Activated T-cell treated with anti-CD3 and anti-CD28 coated beads for 48 hours (primary cell): ENCODE measurements at regions not wholly inside any gene's neighbourhood (a gene's known extent, or its start where the extent isn't known, plus 50 kb on each side); places are given as distances from the start of the nearest gene placed in this dataset.

Source experiments
- DNase-seq: peaks from one replicate; pipeline ENCODE4 v3.0.0-alpha.2; 2020; ENCODE audit warnings: low read depth

DNA sequence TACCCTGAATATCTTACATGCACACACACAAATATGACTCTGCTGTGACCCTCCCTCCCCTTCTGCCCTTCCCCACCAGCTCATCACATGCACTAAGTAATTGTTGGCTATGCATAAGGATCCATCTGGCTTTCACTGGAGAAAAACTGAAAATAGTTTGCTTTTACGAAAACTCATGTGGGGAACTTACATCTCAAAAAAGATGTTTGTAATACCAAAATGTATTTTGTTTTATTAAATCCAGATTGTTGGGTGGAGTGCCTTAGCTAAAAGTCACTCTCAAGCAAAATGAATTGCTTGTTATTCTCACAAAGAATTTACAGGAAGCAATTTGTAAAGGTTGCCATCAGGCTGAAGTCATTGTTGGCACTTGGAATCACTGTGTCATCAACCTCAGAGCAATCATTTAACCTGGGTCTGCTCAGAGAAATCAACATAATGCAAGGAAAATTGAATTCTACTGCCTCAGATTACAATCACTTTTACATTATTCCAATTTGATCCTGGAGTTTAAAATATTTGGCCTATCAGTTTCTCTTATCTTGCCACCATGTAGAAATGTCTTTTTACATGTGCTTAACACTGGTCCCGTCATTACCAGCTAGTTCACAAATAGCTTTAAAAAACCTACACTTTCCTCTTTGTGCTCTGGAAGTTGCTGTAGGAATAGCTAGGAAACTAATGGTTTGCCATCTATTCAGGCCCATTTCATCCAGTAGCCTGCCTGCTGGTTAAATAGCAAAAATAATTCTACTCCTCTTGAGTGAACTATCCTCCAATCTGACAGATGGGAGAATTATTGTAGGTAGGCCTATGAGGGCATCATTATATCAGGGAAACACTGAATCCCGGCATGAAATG, 90.3 kb upstream of the TMEM17 start:
- no peak for DNase-seq

DNA sequence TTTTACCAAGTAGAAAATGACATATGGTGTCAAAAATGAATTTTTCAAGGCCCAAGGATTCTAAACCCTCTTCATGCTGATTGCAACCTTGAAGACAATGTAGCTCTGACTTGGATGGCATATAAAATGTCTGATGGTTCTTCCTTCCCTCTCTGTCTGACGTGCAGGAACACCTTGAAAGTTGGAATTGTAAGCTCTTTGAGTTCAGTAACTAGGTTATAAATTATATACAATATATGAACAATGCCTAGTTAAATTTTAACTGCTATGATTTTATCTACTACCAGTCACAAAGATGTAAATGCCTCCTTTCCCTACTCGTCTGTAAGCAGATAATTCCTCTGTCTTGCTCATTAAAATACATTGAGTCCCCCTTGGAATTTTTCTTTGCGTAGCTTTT, 89.5 kb upstream of the TMEM17 start:
- DNase-seq, result no peak

DNA sequence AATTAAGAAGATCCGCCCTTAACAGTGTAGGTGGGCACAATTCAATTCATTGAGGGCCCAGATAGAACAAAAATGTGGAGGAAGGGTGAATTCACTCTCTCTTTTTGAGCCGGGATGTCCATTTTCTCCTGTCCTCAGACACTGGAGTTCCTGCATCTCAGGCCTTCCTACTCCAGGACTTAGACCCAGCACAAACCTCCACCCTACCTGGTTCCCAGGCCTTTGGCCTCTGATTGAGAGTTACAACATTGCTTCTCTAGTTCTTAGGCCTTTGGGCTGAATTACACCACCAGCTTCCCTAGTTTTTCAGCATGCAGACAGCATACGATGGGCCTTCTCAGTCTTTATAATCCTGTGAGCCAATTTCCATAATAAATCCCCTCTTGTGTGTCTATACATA, 87.8 kb upstream of the TMEM17 start:
- no peak for DNase-seq

DNA sequence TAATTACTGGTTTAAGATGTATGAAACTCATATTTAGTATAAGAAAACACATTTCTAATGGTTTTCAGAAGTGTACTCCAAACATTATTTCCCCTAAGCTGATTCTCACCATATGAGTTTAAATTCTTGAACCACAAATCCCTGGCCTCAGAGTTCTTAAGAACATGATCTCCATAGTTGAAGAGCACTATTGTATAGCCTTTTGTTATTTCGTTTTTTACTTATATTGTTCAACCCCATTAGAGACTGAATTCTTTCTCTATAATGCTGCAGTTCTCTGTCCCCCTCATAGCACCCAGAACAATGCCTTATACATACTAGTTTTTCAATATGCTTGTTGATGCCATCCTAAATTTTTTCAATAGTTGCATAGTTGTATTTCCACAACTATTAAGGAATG, 85.5 kb upstream of the TMEM17 start:
- DNase-seq, result no peak

DNA sequence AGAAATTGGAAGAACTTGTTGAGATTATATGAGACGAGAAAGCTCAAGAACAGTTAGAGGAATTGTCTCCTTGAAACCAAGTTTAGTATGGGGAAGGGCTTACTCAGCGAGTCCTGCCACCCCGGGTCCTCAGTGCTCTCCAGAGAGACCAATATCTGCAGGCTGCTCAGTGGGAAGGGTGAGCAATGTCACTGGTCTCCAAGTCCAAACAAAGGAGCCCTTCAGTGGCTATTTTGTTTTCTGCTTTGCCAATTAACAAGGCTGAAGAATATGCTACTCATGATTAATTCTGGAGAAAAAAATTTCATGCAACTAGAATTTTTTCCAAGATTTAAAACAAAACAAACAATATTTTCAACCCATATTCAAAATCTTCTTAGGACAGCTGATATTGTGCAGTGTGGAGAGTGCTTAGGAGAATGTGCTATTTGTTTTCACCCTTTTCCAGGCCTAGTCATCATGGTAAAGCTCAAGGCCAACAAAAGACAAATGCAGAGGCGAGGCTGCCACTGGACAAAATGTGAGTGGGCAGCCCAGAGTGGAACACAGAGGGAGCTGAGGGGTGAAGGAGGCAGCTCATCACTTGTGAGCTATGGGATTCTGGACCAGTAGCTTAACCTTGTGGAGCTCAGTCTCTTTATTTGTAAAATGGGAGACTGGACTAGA, 83.8 kb upstream of the TMEM17 start:
- no peak for DNase-seq

DNA sequence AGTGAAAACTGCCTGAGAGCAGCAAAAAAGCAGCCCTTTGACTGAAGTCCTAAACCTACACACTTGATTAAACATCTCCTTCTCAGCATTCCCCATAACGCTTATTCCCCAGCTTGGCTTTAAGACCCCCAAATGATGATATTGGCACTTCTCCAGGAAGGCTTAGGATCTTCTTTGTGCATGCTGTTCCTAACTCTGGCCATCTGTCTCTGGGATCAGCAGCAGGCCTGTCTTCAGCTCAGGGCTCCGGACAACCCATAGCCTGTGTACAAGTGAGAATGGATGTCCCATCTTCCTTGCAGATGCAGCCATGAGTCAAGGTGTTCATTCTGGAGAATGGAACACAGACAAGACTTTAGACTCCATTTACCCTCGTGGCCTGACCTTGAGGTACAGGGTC, 81.6 kb upstream of the TMEM17 start:
- no peak for DNase-seq

DNA sequence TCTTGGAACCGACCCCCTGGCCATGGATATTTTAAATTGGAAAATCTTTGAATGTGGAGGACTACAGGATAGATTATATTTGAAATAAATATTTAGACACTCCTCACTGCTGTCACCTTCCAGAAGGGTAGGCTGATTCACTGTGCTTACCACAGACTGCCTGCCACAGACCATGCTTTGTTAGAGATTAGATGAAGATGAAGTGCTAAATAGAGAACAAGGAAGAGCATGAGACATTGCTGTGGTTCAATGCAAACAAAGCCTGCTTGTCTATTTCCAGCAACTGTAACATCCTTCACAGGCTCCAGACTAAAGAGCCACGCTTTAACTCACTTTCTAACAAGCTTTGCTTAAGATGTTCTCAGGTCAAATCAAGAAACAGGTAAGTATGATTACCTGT, 81.0 kb upstream of the TMEM17 start:
- no peak for DNase-seq

DNA sequence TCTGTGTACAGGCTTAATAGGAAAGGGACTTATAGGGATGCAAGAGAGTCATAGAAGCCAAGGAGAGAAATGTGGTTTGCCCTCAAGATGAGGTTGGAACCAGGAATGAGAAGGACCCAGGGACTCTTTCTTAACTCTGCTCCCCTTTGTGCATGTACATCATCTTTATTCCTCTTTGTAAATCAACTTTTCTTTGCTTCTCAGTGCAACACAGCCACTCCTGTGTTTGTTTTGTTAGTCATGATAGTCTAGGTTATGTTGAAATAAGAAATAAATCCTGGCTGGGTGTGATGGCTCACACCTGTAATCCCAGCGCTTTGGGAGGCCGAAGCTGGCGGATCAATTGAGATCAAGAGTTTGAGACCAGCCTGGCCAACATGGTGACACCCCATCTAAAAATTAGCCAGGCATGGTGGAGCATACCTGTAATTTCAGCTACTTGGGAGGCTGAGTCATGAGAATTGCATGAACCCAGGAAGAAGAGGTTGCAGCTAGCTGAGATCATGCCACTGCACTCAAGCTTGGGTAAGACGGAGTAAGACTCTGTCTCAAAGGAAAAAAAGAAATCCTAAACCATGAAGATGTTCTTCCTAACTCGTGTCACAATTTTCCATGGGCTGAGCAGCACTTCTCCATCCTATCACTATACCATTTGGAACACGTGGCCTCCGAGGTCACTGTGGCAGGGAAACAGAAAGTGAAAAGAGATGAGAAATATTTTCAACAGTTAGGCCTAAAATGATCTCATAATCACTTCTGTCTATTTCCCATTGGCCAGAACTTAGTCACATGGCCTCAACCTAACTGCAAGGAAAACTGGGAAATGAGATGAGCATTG, 73.0 kb upstream of the TMEM17 start:
- DNase-seq, result no peak

DNA sequence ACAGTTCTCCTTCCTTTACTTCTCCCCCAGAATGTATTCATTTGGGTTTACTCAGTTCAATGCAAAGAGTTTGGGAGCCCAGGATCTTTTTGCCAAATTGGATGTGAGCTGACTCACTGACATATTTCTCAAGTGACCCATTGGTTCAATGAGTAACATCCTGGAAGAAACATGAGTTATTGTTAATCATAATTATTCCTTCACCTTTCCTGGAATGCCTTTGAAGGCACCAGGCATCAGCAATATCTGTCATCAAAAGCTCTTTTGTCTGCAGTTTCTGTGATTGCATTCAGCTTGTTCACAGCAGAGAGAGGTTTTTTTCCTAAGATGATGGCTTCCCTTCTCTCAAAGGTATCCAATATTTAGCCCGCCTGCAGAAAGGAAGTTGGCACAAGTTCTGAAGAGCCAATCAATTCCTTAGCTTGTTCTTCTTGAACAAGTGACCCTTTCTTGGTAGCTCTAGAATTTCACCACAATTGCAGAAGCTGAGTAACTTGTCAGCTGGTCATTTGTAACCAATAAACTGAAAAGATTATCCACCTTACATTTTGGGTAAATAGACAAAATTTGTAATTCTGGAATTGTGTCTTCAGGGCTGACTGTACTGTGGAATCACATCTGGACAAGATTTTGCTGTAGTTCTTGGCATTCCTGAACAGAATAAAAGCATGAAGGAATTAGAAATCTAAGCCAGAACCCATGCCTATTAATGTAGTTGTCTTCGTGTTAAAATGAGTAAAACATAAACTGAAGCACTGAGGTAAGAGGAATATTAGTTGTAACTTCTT, 72.2 kb upstream of the TMEM17 start:
- no peak for DNase-seq

DNA sequence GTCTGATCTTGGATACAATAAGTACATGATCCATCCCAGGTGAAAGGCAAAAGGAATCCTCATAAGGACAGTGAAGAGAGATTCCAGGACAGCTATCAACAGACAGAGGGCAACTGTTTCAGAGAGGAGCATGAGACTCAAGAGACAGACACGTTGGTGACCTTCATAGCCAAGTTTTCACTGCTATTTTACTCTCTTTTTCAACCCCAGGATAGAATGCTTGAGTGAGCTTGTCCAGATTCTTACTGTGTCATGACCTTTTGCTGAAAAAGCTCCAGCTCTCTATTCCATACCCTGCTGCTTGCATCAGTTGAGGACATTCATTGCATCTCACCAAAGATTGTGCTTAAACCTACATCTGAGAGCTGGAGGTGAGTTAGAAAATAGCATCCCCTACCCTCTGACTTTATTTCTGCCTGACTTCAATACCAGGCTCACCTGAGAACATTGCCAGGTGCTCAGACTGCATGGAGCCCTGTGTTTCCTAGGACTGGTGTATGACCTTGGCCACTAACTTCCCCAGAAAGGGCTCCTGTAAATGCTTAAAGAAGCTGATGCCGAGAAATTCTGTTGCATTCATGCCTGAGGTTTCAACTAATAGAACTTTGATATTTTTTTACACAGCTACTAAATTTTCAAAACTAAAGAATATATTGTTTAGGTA, 70.4 kb upstream of the TMEM17 start:
- DNase-seq, result no peak

DNA sequence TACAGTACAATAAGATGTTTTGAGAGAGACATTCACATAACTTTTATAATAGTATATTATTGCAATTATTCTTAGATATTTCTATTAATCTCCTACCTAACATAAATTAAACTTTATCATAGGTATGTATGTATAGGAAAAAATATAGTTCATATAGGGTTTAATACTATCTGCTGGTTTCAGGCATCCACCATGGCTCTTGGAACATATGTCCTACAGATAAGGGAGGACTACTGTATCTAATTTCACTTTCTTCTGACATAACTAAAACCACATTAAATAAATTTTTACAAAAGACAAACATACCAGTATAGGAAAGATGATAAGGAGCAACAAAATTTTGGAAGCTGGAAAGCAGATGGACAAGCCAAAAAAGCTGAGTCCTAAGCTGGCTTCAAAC, 67.9 kb upstream of the TMEM17 start:
- DNase-seq, result no peak

DNA sequence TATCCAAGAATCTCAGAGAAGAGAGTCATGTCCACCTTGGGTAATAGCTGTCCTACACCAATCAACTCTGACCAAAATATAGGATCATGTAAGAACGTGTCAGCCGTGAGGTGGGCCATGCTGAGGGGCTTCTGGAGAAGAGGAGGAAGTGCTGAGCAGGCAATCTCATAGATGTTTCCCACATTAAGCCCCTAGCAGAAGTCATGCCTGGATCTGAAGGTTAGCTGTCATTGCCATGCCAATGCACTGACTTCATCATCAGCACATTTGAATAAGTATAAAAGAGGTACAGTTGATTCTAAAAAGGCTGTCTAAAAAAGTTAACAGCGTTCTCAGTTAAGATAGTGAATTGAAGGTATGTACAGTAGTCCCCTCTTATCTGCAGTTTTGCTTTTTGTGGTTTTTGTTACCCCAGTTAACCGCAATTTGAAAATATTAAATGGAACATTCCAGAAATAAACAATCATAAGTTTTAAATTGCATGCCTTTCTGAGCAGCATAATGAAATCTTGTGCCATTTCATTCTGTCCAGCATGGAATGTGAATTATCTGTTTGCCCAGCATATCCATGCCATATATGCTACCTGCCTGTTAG, 67.2 kb upstream of the TMEM17 start:
- no peak for DNase-seq

DNA sequence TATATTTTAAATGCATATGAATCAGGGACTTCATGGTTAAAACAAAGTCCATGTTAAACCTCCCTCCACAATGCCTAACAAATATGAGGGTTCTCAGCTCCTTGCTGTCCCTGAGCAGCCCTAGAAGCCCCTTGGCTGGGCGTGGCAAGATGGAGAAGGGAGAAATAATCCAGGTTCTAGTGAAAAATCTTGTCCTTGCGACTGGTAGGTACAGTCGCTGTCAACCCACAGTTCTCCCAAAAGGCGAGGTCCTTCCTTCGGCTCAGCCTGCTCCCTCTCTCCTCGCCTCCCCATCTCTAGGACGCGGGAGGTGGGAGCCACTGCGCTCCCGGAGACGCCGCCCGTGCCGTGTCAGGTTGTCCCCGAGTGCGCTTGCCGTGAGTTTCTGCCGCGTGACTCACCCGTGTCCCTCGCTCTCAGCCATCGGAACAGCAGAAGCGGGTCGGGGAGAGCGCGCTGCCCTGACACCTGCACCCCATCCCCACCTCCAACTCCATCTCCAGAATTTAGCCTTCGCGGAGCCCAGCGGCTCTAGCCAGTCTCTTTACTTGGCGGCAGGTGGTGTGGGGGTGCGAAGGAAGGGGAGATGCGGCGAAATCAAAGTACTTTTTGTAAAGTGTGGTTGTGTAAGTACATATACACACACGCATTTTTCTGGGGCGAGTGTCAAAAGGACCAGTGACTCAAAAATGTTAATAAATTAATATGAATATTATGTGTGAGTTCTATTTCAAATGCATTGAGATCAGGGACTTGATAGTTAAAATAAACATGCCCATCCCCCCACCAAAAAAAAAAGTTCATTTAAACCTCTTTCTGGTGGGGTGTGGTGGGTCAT, 65.1 kb upstream of the TMEM17 start:
- DNase-seq, result peak; percentile 1

DNA sequence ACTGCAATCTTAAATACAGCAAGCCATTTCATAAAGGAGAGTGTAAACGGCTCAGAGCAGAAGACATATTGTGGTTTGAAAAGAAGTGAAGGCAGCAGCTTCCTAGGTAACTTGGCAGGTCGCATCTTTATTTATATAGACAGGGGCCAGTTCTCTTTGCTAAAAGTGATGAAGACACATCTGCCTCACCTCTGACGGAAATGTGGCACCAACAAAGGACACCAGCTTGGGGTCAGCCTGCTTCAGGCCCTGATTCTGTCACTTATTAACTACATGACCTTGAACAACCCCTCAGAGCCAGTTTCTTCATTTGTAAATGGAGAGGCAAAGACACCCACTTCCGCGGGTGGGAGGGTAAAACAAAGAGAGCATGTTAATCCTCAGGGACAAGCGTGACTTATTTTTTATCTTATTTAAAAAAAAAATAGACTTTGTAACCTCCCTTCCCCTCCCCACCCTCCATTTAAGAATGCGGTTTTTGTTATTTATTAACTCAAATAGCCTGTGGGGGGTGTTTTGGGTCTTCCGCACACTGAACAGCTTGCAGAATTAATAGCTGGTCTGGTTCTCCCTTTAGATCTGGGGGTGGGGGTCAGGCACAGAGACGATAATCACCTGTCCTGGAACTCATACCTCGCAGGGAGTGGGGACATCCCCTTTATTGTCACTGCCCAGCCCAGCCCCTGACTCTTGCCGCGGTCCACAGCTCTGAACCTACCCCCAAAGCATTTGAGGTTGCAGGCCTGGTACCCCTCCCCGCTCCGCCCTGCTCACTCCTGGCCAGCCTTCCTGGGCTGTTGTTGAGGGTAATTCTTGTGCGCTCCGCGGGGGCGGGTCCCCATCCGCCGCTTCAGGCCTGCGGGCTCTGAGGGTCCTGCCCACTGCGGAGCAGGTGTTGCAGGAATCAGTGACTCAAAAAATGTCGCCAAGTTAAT, 64.2 kb upstream of the TMEM17 start:
- no peak for DNase-seq

DNA sequence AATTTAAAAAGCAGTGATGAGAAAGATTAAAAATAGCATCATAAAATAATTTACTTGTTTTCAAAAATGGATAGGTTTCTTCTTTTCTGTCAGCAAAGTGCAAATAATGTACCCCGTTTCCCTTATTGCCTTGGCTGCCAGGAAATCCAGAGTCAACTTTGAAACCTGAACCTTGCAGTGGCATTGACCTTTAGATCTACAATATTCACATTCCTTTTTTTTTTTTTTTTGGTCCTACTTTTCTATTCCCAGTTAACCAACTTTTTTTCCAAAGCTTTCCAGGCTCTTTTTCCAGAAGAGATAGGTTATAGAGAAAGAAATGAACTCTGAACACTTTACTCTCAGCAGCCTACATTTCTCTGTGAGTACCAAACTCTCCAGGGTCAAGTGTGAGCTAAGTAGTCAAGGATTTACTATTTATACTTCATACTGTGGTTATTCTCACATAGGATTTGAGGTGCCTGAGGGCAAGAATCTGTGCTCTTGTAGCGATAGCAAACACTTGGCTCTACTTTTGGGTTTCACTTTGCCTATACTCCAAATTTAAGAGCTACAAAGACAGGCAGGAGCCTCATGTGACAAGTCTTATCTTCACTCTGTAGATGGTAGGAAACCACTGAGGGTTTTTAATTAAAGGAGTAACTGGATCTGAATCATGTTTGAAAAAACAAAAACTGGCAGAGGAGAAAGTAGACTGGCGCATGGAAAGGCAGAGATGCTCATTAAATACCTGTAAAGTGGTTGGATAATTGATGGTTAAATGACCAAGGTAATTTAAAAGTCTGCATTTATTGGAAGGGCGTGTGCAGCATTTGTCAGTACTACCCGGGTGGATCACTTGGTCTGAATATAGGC, 63.2 kb upstream of the TMEM17 start:
- DNase-seq, result no peak

DNA sequence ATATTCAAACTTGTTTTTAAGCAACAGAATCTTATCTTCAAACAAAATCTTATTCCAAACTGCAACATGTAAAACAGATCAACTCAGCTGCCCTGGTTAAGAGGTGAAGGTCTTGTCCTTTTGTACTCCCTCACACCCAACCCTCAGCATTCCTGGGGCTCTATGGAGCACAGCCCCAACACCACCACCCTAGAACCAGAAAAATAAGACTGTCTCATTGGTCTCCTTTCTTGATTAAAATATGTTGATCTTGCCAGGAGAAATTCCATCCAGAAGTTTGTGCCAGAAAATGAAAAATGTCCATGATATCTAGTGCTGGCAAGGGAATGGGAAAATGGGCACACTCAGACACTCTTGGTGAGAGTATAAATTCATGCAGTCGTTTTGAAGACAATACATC, 62.1 kb upstream of the TMEM17 start:
- DNase-seq, result no peak

DNA sequence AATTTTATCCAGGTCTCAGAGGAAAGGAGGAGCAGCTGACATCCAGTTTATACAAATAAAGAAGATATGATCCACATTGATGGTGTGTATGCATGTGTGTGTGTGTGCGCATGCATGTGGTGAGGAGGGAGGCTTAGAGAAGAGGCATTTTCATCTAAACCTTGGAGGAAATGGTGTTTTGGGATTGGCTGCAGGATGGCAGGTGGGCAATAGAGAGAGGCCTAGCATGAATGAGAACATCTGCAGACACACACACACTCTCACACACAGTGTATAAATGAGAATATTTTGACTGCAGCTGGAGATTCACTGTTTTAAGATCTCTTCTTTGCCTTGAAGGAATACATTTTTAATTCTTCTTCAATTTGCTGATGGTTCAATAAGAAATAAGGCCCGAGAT, 61.7 kb upstream of the TMEM17 start:
- DNase-seq, result no peak

DNA sequence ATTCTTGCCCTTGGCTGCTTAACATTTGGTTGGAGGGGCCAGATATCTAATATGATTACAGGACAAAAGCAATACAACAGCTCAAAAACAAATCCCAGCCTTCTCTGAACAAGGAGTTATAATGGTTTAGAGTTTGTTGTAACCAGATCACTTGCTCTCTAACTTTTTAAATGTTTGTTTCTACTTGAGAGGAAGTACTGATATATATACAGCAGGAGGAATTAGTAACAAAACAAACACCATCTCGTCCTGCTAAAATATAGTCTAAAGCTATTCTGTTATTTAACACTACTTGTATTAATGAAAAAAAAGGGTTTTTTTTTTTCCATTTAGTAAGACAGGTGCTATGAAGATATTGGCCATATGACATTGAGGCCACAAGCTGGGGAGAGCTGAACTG, 60.9 kb upstream of the TMEM17 start:
- no peak for DNase-seq
